RWPE2 (cell line): ENCODE measurements at regions not wholly inside any gene's neighbourhood (a gene's known extent, or its start where the extent isn't known, plus 50 kb on each side); places are given as distances from the start of the nearest gene placed in this dataset.

ENCODE experiments used
- ATAC-seq: fragments of 200-7000 bp; cut with Tn5 transposase; 3 replicates; pipeline ENCODE4 v1.9.1; 2021; ENCODE audit warnings: low read depth
- DNase-seq: peaks from one replicate; pipeline ENCODE4 v3.0.0-alpha.2; 2020; ENCODE audit warnings: low spot score
- H3K27ac ChIP-seq: fragments of 450-650 bp; 2 replicates; pipeline ENCODE4 v1.5.1; 2017; ENCODE audit warnings: mild to moderate bottlenecking; ENCODE audit not compliant: poor library complexity, severe bottlenecking
- H3K27me3 ChIP-seq: fragments of 250-450 bp; sonication (Bioruptor Pico); 2 replicates; pipeline ENCODE4 v1.5.1; 2021; ENCODE audit warnings: mild to moderate bottlenecking, moderate library complexity; ENCODE audit not compliant: insufficient read depth, poor library complexity, severe bottlenecking
- H3K36me3 ChIP-seq: fragments of 250-450 bp; sonication (Bioruptor Pico); 2 replicates; pipeline ENCODE4 v1.5.1; 2020; ENCODE audit warnings: low read depth, mild to moderate bottlenecking, moderate library complexity
- H3K4me1 ChIP-seq: fragments of 250-450 bp; sonication (Bioruptor Pico); 2 replicates; pipeline ENCODE4 v1.5.1; 2021; ENCODE audit warnings: mild to moderate bottlenecking, moderate library complexity; ENCODE audit not compliant: insufficient read depth, poor library complexity, severe bottlenecking
- H3K4me3 ChIP-seq: fragments of 250-450 bp; sonication (Bioruptor Pico); 2 replicates; pipeline ENCODE4 v1.5.1; 2021; ENCODE audit warnings: mild to moderate bottlenecking, moderate library complexity; ENCODE audit not compliant: severe bottlenecking
- H3K9me3 ChIP-seq: fragments of 250-450 bp; sonication (Bioruptor Pico); 2 replicates; pipeline ENCODE4 v1.5.1; 2021; ENCODE audit warnings: mild to moderate bottlenecking, moderate library complexity; ENCODE audit not compliant: severe bottlenecking
- CTCF ChIP-seq: fragments of 450-650 bp; IDR thresholded peaks from one replicate; pipeline ENCODE4 v1.5.1; 2017; ENCODE audit warnings: mild to moderate bottlenecking, moderate library complexity; ENCODE audit not compliant: poor library complexity, severe bottlenecking

- no peaks in the 10 kb centered on the region for H3K9me3 ChIP-seq
- no peaks in the 10 kb centered on the region for H3K27me3 ChIP-seq
- TF ChIP-seq CTCF, result no peak
- DNase-seq, result no peak
- H3K4me3 ChIP-seq, result no peak overlapping the region
- peaks cover 25% of the 10 kb centered on the region for H3K4me1 ChIP-seq
- peak; percentile 48; the same call in 1 of the 3 replicates for ATAC-seq
- H3K36me3 ChIP-seq, result no peaks in the 10 kb centered on the region
- H3K27ac ChIP-seq, result peak overlapping the region; percentile 10
These were observed 337.9 kb upstream of the DYNLRB2 start for GRCh38 chr16:80202831-80203413.

DNA sequence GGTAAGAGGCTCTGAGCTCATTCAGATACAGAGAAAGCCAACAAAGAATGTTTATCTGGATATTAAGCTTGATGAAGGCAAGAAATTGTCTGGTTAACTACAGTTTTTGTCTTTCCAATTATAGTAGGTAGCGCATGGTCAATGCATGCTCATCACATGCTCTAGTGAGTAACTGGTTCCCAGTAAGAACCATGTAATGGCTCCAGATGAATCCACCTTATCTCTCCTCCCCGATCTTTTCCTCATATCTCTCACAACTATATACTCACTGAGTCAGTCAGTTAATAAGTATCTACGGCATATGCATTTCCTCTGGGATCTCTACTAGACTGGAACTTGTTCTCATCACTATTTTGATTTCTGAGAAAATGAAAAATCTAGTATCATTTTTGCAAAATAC, 340.7 kb upstream of the DYNLRB2 start:
- no peak for TF ChIP-seq CTCF
- Histone ChIP-seq H3K27me3 (no peaks in the 10 kb centered on the region), H3K27ac (no peak overlapping the region), H3K4me3 (no peak overlapping the region), H3K4me1 (peaks cover 29% of the 10 kb centered on the region), H3K36me3 (no peaks in the 10 kb centered on the region), H3K9me3 (no peaks in the 10 kb centered on the region)
- DNase-seq (no peak), ATAC-seq (no peak)

DNA sequence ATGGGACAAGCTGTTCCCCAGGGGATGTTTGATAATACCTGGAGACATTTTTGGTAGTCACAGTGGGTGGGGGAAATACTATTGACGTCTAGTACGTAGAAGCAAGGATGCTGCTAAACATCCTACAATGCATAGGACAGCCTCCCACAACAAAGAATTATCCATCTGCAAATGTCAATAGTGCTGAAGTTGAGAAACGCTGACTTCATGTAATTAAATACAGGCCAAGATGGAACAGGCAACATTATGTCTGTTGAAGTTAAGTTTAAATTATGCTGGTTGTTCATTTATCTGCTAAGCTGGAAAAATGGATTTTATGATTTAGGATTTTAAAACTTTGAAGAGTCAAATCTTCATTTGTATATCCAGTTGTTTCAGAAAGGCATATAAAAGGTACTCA, 341.2 kb upstream of the DYNLRB2 start:
- H3K27me3 ChIP-seq, result no peaks in the 10 kb centered on the region
- H3K9me3 ChIP-seq, result no peaks in the 10 kb centered on the region
- no peak for DNase-seq
- H3K36me3 ChIP-seq, result no peaks in the 10 kb centered on the region
- no peak overlapping the region for H3K27ac ChIP-seq
- TF ChIP-seq CTCF, result no peak
- H3K4me3 ChIP-seq, result no peak overlapping the region
- no peak for ATAC-seq
- peaks cover 29% of the 10 kb centered on the region for H3K4me1 ChIP-seq

GRCh38 chr16:80198311-80199299, 342.2 kb upstream of the DYNLRB2 start:
- Histone ChIP-seq H3K27me3 (no peaks in the 10 kb centered on the region), H3K9me3 (no peaks in the 10 kb centered on the region), H3K4me3 (no peak overlapping the region), H3K4me1 (peaks cover 29% of the 10 kb centered on the region), H3K36me3 (no peaks in the 10 kb centered on the region), H3K27ac (peak overlapping the region; percentile 93)
- DNase-seq (no peak), ATAC-seq (no peak)
- TF ChIP-seq CTCF, result no peak
